ENCODE measurements at regions not wholly inside any gene's neighbourhood (a gene's known extent, or its start where the extent isn't known, plus 50 kb on each side); places are given as distances from the start of the nearest gene placed in this dataset.

GRCh38 chr4:24243641-24244040, 340.7 kb downstream of the DHX15 start:
- H3K27ac Mint-ChIP-seq (ENCODE audit: unreplicated experiment) = no peak overlapping the region
- no peak for DNase-seq (ENCODE audit: low spot score)
- H3K9me3 Mint-ChIP-seq (ENCODE audit: unreplicated experiment) = no peaks in the 10 kb centered on the region
- no peak overlapping the region for H3K4me3 Mint-ChIP-seq (ENCODE audit: unreplicated experiment)
- H3K36me3 Mint-ChIP-seq (ENCODE audit: low read depth, unreplicated experiment) = no peaks in the 10 kb centered on the region
- TF ChIP-seq CTCF (IDR thresholded peaks at IDR 0.05; ENCODE audit: unreplicated experiment) = no peak
- no peaks in the 10 kb centered on the region for H3K4me1 Mint-ChIP-seq (ENCODE audit: unreplicated experiment)
- H3K27me3 Mint-ChIP-seq (ENCODE audit: unreplicated experiment) = no peaks in the 10 kb centered on the region

- no peaks in the 10 kb centered on the region for H3K27me3 Mint-ChIP-seq (ENCODE audit: unreplicated experiment)
- no peak for DNase-seq (ENCODE audit: low spot score)
- no peak overlapping the region for H3K4me3 Mint-ChIP-seq (ENCODE audit: unreplicated experiment)
- no peaks in the 10 kb centered on the region for H3K9me3 Mint-ChIP-seq (ENCODE audit: unreplicated experiment)
- no peaks in the 10 kb centered on the region for H3K4me1 Mint-ChIP-seq (ENCODE audit: unreplicated experiment)
- no peaks in the 10 kb centered on the region for H3K36me3 Mint-ChIP-seq (ENCODE audit: low read depth, unreplicated experiment)
- H3K27ac Mint-ChIP-seq (ENCODE audit: unreplicated experiment) = no peak overlapping the region
- no peak for TF ChIP-seq CTCF (IDR thresholded peaks at IDR 0.05; ENCODE audit: unreplicated experiment)
Observed at GRCh38 chr4:24241511-24241910, 342.8 kb downstream of the DHX15 start.

DNA sequence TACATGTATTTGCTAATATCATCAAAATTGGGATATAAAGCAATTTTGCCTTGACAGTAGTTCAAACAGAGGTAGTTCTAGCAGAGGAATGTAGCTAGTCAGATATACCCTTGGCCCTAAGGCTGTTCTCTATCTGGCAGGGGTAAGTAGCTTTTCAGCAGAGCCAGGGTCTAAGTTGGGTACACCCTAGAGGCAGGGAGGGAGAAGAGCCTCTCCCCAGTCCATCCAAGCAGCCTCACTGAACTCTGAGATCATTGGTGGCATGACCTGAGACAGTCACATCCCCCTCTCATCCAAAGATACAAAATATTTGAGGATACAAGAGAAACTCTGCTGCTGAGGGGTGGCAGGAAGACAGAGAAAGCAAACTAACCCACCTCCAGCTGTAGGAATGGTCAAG, 343.7 kb downstream of the DHX15 start:
- no peaks in the 10 kb centered on the region for H3K4me1 Mint-ChIP-seq (ENCODE audit: unreplicated experiment)
- no peaks in the 10 kb centered on the region for H3K27me3 Mint-ChIP-seq (ENCODE audit: unreplicated experiment)
- no peaks in the 10 kb centered on the region for H3K9me3 Mint-ChIP-seq (ENCODE audit: unreplicated experiment)
- no peaks in the 10 kb centered on the region for H3K36me3 Mint-ChIP-seq (ENCODE audit: low read depth, unreplicated experiment)
- no peak for TF ChIP-seq CTCF (IDR thresholded peaks at IDR 0.05; ENCODE audit: unreplicated experiment)
- no peak overlapping the region for H3K27ac Mint-ChIP-seq (ENCODE audit: unreplicated experiment)
- no peak overlapping the region for H3K4me3 Mint-ChIP-seq (ENCODE audit: unreplicated experiment)
- DNase-seq (ENCODE audit: low spot score) = no peak

- Mint-ChIP-seq H3K4me1 (ENCODE audit: unreplicated experiment) (no peaks in the 10 kb centered on the region), H3K9me3 (ENCODE audit: unreplicated experiment) (no peaks in the 10 kb centered on the region), H3K4me3 (ENCODE audit: unreplicated experiment) (no peak overlapping the region), H3K36me3 (ENCODE audit: low read depth, unreplicated experiment) (no peaks in the 10 kb centered on the region), H3K27ac (ENCODE audit: unreplicated experiment) (no peak overlapping the region), H3K27me3 (ENCODE audit: unreplicated experiment) (no peaks in the 10 kb centered on the region)
- TF ChIP-seq CTCF (IDR thresholded peaks at IDR 0.05; ENCODE audit: unreplicated experiment) = no peak
- no peak for DNase-seq (ENCODE audit: low spot score)
Observed at GRCh38 chr4:24237709-24238108, 346.6 kb downstream of the DHX15 start.

DNA sequence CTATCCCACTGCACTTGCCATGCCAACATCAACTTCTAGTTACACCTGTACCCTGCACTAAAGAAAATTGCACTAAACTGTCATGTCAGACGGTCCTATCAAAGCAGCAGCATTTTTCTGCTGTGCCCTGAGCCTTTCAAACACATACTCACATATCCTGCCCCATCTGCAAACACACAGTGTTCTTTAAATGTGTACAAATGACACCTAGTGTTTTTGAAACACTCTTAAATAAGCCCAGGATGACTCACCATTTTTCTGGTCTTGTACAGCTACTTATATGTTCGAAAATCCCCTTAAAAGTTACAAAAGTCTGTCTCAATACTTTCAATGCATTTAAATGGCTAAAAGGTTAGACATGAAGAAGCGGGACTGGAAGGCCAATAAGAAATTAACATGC, 346.7 kb upstream of the PPARGC1A start:
- H3K36me3 Mint-ChIP-seq (ENCODE audit: low read depth, unreplicated experiment) = no peaks in the 10 kb centered on the region
- no peak overlapping the region for H3K27ac Mint-ChIP-seq (ENCODE audit: unreplicated experiment)
- no peaks in the 10 kb centered on the region for H3K9me3 Mint-ChIP-seq (ENCODE audit: unreplicated experiment)
- no peak for TF ChIP-seq CTCF (IDR thresholded peaks at IDR 0.05; ENCODE audit: unreplicated experiment)
- H3K27me3 Mint-ChIP-seq (ENCODE audit: unreplicated experiment) = no peaks in the 10 kb centered on the region
- H3K4me3 Mint-ChIP-seq (ENCODE audit: unreplicated experiment) = no peak overlapping the region
- H3K4me1 Mint-ChIP-seq (ENCODE audit: unreplicated experiment) = no peaks in the 10 kb centered on the region
- no peak for DNase-seq (ENCODE audit: low spot score)
